HCT116 (cell line): ENCODE measurements at regions not wholly inside any gene's neighbourhood (a gene's known extent, or its start where the extent isn't known, plus 50 kb on each side); places are given as distances from the start of the nearest gene placed in this dataset.

Source experiments
- ATAC-seq: fragments of 200-7000 bp; cut with Tn5 transposase; 2 replicates; pipeline ENCODE4 v1.9.1; 2020; ENCODE audit warnings: mild to moderate bottlenecking, moderate library complexity
- BruUV-seq: library from RNA; stranded (reverse); fragments of 400-500 nt; replicated peaks from 2 replicates; lab custom pipeline; 2021; lab: Mats Ljungman, UMichigan
- CTCF ChIA-PET: fragments of 300-600 bp; sonication (Branson Sonifier 250); formaldehyde crosslinking; loops from one replicate; lab custom pipeline; 2021; ENCODE audit warnings: antibody characterized with exemption; lab: Charles Lee
- POLR2A ChIA-PET: fragments of 300-600, 350-600 bp; sonication (Branson Sonifier 250); formaldehyde crosslinking; loops from one replicate; lab custom pipeline; 2021; ENCODE audit warnings: antibody characterized with exemption; lab: Charles Lee
- RAD21 ChIA-PET, 2 experiments: fragments of 300-600 bp; sonication (Branson Sonifier 250); formaldehyde crosslinking; loops; one replicate each; lab custom pipeline; 2023; ENCODE audit warnings: low total read pairs in 2 of 2; ENCODE audit not compliant: uncharacterized antibody in 2 of 2, unreplicated experiment in 2 of 2, low non-redundant PET in 1 of 2; lab: Charles Lee
- DNase-seq: peaks from one replicate; pipeline ENCODE4 v3.0.0-alpha.2; 2010; ENCODE audit warnings: low read depth, low spot score
- H2AFZ ChIP-seq: fragments of 200-600 bp; shearing (Covaris generic), sonication (generic); 2 replicates; pipeline ENCODE4 v1.6.1; 2017; ENCODE audit warnings: low read depth, mixed run types, mixed read lengths, antibody characterized with exemption, low read length; ENCODE audit not compliant: poor library complexity, severe bottlenecking
- H3K27ac ChIP-seq: 2 replicates; pipeline ENCODE4 v1.5.1; 2012; ENCODE audit warnings: low read depth, low read length
- H3K27me3 ChIP-seq: fragments of 200-600 bp; sonication (generic); 2 replicates; pipeline ENCODE4 v1.6.1; 2016; ENCODE audit warnings: mixed run types, low read length, mixed read lengths; ENCODE audit not compliant: insufficient read depth
- H3K36me3 ChIP-seq, 2 experiments: fragments of 200-500 bp in 1 of 2; fragments of 200-600 bp in 1 of 2; sonication (Bioruptor generic) in 1 of 2; sonication (generic) in 1 of 2; 2 replicates each; pipeline versions ENCODE4 v1.5.1 to v1.6.1; 2014 to 2016; ENCODE audit warnings: low read length in 2 of 2, inconsistent platforms in 1 of 2, mixed read lengths in 1 of 2, mixed run types in 1 of 2; ENCODE audit not compliant: insufficient read depth in 2 of 2, control insufficient read depth in 1 of 2
- H3K4me1 ChIP-seq, 2 experiments: fragments of 200-600 bp in 1 of 2; sonication (generic) in 1 of 2; 2 replicates each; pipeline versions ENCODE4 v1.5.1 to v1.6.1; 2012 to 2017; ENCODE audit warnings: low read length in 2 of 2, inconsistent platforms in 1 of 2, mild to moderate bottlenecking in 1 of 2, mixed read lengths in 1 of 2, mixed run types in 1 of 2, moderate library complexity in 1 of 2; ENCODE audit not compliant: insufficient read depth in 2 of 2, control insufficient read depth in 1 of 2
- H3K4me2 ChIP-seq: fragments of 200-600 bp; sonication (generic); 2 replicates; pipeline ENCODE4 v1.6.1; 2017; ENCODE audit warnings: mixed run types, low read length, mixed read lengths
- H3K4me3 ChIP-seq, 2 experiments: fragments of 200-600 bp in 1 of 2; sonication (generic) in 1 of 2; replicated peaks in 1 of 2; 2 replicates each; pipeline ENCODE4 v1.5.1; 2011 to 2016; ENCODE audit warnings: low read length in 2 of 2, control low read depth in 1 of 2, low read depth in 1 of 2, mild to moderate bottlenecking in 1 of 2, mixed read lengths in 1 of 2, mixed run types in 1 of 2
- H3K79me2 ChIP-seq: fragments of 200-600 bp; sonication (generic); 2 replicates; pipeline ENCODE4 v1.6.1; 2017; ENCODE audit warnings: mild to moderate bottlenecking, mixed run types, low read length, moderate library complexity, mixed read lengths; ENCODE audit not compliant: insufficient read depth
- H3K9ac ChIP-seq: fragments of 200-600 bp; sonication (generic); 2 replicates; pipeline ENCODE4 v1.6.1; 2016; ENCODE audit warnings: low read length, mixed read lengths
- H3K9me2 ChIP-seq: fragments of 200-600 bp; sonication (generic), shearing (Covaris generic); 2 replicates; pipeline ENCODE4 v1.6.1; 2017; ENCODE audit warnings: mixed run types, mild to moderate bottlenecking, moderate library complexity; ENCODE audit not compliant: insufficient read depth
- H3K9me3 ChIP-seq, 2 experiments: fragments of 200-500 bp in 1 of 2; fragments of 200-600 bp in 1 of 2; sonication (Bioruptor generic) in 1 of 2; sonication (generic) in 1 of 2; 2 replicates each; pipeline ENCODE4 v1.6.1; 2014 to 2017; ENCODE audit warnings: low read length in 2 of 2, mixed read lengths in 2 of 2, inconsistent platforms in 1 of 2, low read depth in 1 of 2, mild to moderate bottlenecking in 1 of 2, mixed run types in 1 of 2, moderate library complexity in 1 of 2; ENCODE audit not compliant: control insufficient read depth in 1 of 2, insufficient read depth in 1 of 2
- H4K20me1 ChIP-seq: fragments of 200-600 bp; sonication (generic), shearing (Covaris generic); 2 replicates; pipeline ENCODE4 v1.6.1; 2017; ENCODE audit warnings: mixed run types, mild to moderate bottlenecking, moderate library complexity; ENCODE audit not compliant: insufficient read depth
- ATF3 ChIP-seq: IDR thresholded peaks from 2 replicates; pipeline ENCODE4 v1.6.1; 2012
- CBX3 ChIP-seq: IDR thresholded peaks from 2 replicates; pipeline ENCODE4 v1.6.1; 2012; ENCODE audit warnings: low read depth
- CEBPB ChIP-seq: IDR thresholded peaks from 2 replicates; pipeline ENCODE4 v1.6.1; 2012; ENCODE audit warnings: low read depth
- CTCF ChIP-seq, 3 experiments: fragments of 200-600 bp in 1 of 3; sonication (generic) in 1 of 3; IDR thresholded peaks in 2 of 3; conservative IDR thresholded peaks in 1 of 3; 2 replicates each; pipeline ENCODE4 v1.5.1; 2012 to 2017; ENCODE audit warnings: low read depth in 2 of 3, low read length in 2 of 3, antibody characterized with exemption in 1 of 3, borderline replicate concordance in 1 of 3, control low read depth in 1 of 3, mild to moderate bottlenecking in 1 of 3, mixed read lengths in 1 of 3, mixed run types in 1 of 3, moderate library complexity in 1 of 3; ENCODE audit not compliant: insufficient read depth in 1 of 3
- ELF1 ChIP-seq: IDR thresholded peaks from 2 replicates; pipeline ENCODE4 v1.6.1; 2012; ENCODE audit warnings: low read depth, borderline replicate concordance
- EZH2 ChIP-seq: fragments of 200-600 bp; sonication (generic); IDR thresholded peaks from 2 replicates; pipeline ENCODE4 v1.6.1; 2017; ENCODE audit warnings: antibody characterized with exemption, mixed run types
- EZH2phosphoT487 ChIP-seq: fragments of 200-600 bp; IDR thresholded peaks from 2 replicates; pipeline ENCODE4 v1.6.1; 2018; ENCODE audit warnings: antibody characterized with exemption, borderline replicate concordance
- MAX ChIP-seq: IDR thresholded peaks from 2 replicates; pipeline ENCODE4 v1.6.1; 2012
- SIN3A ChIP-seq: IDR thresholded peaks from 2 replicates; pipeline ENCODE4 v1.6.1; 2012; ENCODE audit warnings: low read depth
- SP1 ChIP-seq: IDR thresholded peaks from 2 replicates; pipeline ENCODE4 v1.6.1; 2012; ENCODE audit warnings: low read depth
- SRF ChIP-seq: IDR thresholded peaks from 2 replicates; pipeline ENCODE4 v1.6.1; 2012; ENCODE audit warnings: low read depth
- TCF7L2 ChIP-seq: IDR thresholded peaks from 2 replicates; pipeline ENCODE4 v1.7.0; 2011; ENCODE audit warnings: borderline replicate concordance, inconsistent platforms; ENCODE audit not compliant: insufficient read depth, insufficient read length; ENCODE audit errors: extremely low read depth
- ZBTB33 ChIP-seq: IDR thresholded peaks from 2 replicates; pipeline ENCODE4 v1.6.1; 2011; ENCODE audit warnings: mild to moderate bottlenecking, low read length, moderate library complexity; ENCODE audit not compliant: insufficient replicate concordance; ENCODE audit errors: extremely low read depth
- ZFX ChIP-seq: fragments of 450-650 bp; IDR thresholded peaks from 2 replicates; pipeline ENCODE4 v1.6.1; 2017
- intact Hi-C: fragments of 100-400 bp; cut with micrococcal nuclease; formaldehyde crosslinking; loops from 2 replicates; pipeline ENCODE4 v1.10.0; 2022

- Histone ChIP-seq H3K27me3 (no peaks in the 10 kb centered on the region), H3K9me2 (no peaks in the 10 kb centered on the region), H4K20me1 (no peaks in the 10 kb centered on the region), H2AFZ (no peak overlapping the region), H3K9ac (no peak overlapping the region), H3K27ac (no peak overlapping the region), H3K36me3 (no peaks in the 10 kb centered on the region), H3K4me3 (no peak overlapping the region), H3K79me2 (no peaks in the 10 kb centered on the region), H3K4me2 (no peak overlapping the region), H3K9me3 (no peaks in the 10 kb centered on the region), H3K4me1 (no peaks in the 10 kb centered on the region)
- ATAC-seq = no peak
- TF ChIP-seq SIN3A (no peak), EZH2phosphoT487 (no peak), CTCF (IDR thresholded peaks at IDR 0.05 in 2 of 3, conservative IDR thresholded peaks at IDR 0.05 in 1 of 3; ENCODE audit: borderline replicate concordance in 1 of 3, insufficient read depth in 1 of 3, low read depth in 2 of 3, low read length in 2 of 3) (no peak), SRF (no peak), ZFX (no peak), TCF7L2 (no peak), CEBPB (no peak)
- POLR2A ChIA-PET = no interaction called here
- no TSS peak for BruUV-seq
- RAD21 ChIA-PET = no interaction called here
- intact Hi-C loops = no loop called here
- DNase-seq = no peak
- CTCF ChIA-PET = no interaction called here
These were observed 510.8 kb upstream of the AGTR1 start for GRCh38 chr3:148186881-148187280.

GRCh38 chr3:148187296-148187695 is 510.4 kb upstream of the AGTR1 start:
- ChIA-PET RAD21 (no interaction called here), CTCF (no interaction called here), POLR2A (no interaction called here)
- ATAC-seq (no peak), DNase-seq (no peak)
- Histone ChIP-seq H3K4me3 (no peak overlapping the region), H3K4me2 (no peak overlapping the region), H3K27ac (no peak overlapping the region), H3K27me3 (no peaks in the 10 kb centered on the region), H3K9me2 (no peaks in the 10 kb centered on the region), H3K9me3 (no peaks in the 10 kb centered on the region), H3K79me2 (no peaks in the 10 kb centered on the region), H3K36me3 (no peaks in the 10 kb centered on the region), H2AFZ (no peak overlapping the region), H3K9ac (no peak overlapping the region), H4K20me1 (no peaks in the 10 kb centered on the region), H3K4me1 (no peaks in the 10 kb centered on the region)
- BruUV-seq = no TSS peak
- intact Hi-C loops = no loop called here
- TF ChIP-seq ZBTB33 (no peak), ATF3 (no peak), MAX (no peak), CBX3 (no peak), SP1 (no peak), EZH2 (no peak), ELF1 (no peak), ZFX (no peak)
